Renal cortex interstitium (tissue), 11 donors: ENCODE measurements at regions not wholly inside any gene's neighbourhood (a gene's known extent, or its start where the extent isn't known, plus 50 kb on each side); places are given as distances from the start of the nearest gene placed in this dataset.
"Not testable (repeated sequence)": the region's sequence is repeated elsewhere in the genome, so short reads cannot be mapped to it uniquely, and the experiment has no call there.

Experiments
- DNase-seq, 11 donors: peaks; one replicate each; pipeline ENCODE4 v3.0.0-alpha.2; 2013; ENCODE audit warnings: low read depth in 9 of 11, low spot score in 4 of 11; ENCODE audit errors: extremely low read depth in 1 of 11

GRCh38 chr22:33221568-33221967 lies 163.4 kb upstream of the SYN3 start:
- DNase-seq: no peak

DNA sequence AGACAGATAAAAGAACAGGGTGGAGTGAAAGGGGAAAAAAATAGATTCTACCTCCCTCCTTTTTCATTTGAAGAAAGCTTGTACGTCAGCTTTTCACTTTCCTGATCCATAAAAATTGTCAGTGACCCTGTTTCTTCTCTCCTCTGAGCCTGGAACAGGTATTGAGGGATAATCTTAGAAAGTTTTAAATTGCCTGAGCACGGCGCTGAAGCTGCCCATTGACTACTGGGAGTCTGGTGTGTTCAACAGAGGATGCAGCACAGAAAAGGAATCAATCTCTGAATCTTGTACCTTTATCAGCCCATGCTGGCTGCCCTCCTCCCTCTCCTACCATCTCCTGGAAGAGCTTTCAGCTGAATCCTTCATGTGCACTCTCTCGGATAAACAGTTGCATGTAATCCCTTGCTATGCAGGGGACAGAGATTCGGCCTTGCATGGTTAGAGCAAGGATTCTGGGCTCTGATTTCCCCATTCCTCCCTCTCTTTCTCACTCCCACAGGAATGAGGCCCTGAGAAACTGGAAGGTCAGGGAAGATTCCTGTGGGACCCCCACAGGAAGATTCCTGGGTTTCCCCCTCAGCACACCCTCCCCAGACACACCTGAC lies 162.4 kb upstream of the SYN3 start:
- DNase-seq: peak in 1 of 11 donors; percentile 24

DNA sequence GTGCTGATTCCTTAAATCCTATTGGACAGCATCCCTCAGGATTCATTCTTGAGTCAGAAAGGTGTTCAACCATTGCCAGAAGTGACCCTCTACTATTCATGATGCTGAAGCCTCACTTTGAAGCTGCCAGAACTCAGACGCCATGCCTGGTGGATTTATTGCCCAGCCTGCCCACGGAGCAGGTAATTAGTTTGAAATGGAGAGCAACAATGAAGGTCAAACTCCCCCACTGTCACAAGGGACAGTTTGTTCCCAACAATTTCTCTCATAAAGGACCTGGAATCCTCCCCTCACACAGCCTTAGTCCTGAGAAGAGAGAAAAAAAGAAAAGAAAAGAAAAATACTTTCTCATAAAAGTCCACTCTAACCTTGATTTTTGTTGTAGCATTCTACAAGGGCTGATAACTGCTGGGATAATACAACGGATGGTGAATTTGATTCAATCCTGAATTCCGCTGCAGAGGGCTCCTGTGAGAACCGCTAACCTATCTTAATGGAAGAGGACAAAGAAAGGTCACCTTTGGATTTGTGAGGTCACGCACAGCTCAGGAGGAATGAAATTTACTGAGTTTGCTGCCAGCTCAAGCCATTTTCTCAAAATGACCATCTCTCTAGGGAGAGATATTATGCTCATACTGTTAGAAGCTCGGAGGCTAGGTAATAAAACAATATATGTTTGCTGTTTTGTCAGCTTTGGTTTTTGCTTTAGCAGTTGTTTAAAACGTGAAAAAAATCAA lies 161.6 kb upstream of the SYN3 start:
- peak in 1 of 11 donors; percentile 54 for DNase-seq

GRCh38 chr22:33213383-33214075 lies 155.3 kb upstream of the SYN3 start:
- DNase-seq: no peak

DNA sequence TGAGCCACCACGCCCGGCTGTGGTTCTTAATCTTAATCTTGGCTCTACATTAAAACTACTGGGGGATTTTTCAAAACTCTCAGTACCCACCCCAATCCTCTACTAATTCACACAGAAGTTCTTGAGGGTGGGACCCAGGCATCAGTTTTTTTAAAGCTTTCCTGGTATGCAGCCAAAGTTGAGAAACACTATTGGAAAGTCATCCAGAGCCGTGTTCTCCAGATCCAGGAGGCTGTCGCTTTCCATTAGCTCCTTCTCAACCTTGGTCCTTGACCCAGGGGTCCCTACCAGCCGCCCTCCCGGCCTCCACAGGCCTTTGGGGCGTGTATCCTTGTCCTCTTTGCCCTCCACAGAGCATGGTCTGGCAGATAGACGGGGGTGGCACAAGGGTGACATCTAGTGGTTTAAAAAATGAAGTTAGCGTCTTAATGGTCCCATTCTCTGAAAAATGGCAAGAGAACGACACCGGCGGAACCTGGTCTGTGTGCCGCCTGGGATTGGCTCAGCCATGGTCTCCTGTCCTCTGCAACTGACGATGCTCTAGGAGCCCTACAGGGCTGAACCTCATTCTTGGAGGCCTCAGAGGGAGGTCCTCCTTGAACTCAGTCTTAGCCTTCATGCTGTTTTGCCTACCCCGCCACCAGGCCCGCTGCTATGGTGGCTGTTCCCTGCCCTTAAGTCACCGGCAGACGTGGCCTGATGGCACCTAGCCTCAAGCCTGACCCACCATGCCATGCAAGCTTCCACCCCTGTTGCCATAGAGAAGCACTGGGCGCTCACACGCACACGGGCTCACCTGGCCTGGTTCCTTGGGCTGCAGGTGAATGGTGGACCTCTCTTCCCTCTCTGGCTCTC lies 152.0 kb upstream of the SYN3 start:
- DNase-seq: no peak

GRCh38 chr22:33204408-33204807 lies 146.2 kb upstream of the SYN3 start:
- DNase-seq: no peak

DNA sequence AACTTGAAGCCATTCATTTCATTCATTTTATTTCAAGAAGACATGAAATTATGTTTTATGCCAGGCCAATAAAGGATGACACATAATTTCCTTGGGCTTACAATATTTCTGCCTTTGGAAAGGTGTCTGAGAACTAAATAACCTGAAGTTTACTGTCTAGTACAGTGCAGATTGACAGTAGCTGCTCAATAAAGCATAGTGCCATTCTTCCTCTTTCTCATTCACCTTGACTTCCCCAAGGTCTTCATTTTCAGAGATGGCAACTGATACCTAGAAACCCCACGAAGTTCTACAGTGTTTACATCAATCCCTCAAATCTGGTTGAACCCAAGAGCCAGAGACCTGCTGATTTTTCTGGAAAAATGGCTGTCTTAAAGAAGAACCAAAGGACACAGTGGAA lies 144.3 kb upstream of the SYN3 start:
- no peak for DNase-seq

- no peak for DNase-seq
These were observed 136.4 kb upstream of the SYN3 start for GRCh38 chr22:33194529-33195077.

- no peak for DNase-seq
These were observed 134.0 kb upstream of the SYN3 start for GRCh38 chr22:33192156-33192555.

DNA sequence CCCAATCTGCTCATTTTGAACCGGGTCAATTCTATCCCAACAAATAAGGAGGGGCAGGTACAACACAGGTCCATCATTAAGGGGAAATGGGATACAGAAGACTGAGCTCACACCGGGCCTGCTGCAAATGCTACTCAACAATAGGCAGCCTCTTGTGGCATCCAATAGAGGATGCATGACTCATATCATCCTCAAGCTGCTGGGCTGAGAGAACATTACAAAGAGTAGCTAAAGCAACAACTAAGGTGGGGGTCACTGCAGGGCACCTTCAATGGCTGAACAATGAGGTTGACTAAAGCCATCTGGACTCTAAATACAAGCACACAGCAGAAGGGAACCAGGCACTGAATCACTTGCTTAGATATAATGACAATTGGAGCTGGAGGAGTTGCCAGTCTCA lies 130.1 kb upstream of the SYN3 start:
- DNase-seq: no peak

- DNase-seq: no peak
These were observed 128.6 kb upstream of the SYN3 start for GRCh38 chr22:33186816-33187215.

GRCh38 chr22:33180356-33180755 lies 122.2 kb upstream of the SYN3 start:
- no peak for DNase-seq

DNA sequence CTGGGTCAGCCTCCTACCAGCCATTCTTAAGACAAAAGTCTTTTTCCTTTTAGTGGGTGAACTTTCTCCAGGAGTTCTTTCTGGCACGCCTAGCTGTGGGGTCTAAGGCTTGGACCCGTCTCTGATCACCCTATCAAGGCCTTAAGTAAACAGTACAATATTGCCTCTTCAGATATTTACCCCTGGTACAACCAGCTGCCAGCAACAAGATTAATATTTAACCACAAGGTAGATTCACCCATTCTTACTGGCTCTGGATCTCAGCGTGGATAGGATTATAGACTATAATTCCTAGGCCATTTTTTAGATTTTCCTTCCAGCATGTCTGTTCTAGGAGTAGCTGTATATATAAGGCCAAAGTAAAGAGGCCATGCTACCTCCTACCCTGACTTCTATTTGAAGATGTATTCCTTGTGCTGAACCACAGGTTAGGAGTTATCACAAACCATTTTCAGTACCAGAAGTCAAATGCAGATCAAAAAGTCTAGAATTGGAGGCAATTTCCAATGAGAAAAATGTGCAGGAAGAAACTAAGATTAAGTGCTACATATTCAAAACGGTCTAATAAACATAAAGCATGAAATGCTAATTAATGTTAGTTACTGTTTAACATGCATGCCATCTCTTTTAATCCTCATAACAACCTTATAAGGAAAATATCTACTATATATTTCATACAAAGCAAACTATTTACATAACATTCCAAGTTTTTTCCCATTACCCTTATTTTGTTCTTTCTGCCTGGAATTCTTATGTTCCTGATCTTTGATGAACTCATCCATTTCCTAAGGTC lies 110.0 kb upstream of the SYN3 start:
- DNase-seq: no peak

DNA sequence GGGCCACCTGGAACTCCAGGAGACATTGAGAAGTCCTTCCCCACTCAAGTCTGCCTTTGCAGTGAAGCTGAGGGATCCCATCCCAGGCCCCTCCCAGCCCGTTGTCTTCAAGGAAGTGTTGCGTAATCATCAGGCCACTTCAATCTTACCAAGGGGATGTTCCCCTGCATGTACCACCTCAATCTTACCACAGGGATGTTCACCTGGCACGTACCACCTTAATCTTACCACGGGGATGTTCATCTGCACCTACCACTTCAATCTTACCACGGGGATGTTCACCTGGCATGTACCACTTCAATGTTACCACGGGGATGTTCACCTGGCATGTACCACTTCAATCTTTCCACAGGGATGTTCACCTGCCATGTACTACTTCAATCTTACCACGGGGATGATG lies 108.0 kb upstream of the SYN3 start:
- DNase-seq: no peak

DNA sequence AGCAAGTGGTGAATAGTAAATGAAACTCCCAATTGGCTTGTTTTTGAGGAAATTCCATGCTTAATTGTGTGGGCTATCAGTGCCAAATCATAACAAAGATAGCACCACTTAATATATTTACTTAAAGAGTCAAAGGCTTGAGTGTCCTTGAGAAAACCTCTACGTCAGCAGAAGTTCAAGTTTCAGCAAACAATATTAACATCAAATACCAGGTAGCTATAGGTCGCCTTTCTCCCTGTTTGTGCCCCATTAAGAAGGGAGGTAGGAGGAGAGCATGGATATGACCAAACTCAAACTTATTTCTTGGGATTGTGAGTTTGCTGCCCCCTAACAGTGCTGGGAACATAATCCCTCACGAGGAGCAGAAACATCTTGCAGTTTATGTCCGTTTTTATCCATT lies 105.6 kb upstream of the SYN3 start:
- peak in 2 of 11 donors; percentile 6 to 16 for DNase-seq

GRCh38 chr22:33162196-33162595 lies 104.0 kb upstream of the SYN3 start:
- DNase-seq: no peak

DNA sequence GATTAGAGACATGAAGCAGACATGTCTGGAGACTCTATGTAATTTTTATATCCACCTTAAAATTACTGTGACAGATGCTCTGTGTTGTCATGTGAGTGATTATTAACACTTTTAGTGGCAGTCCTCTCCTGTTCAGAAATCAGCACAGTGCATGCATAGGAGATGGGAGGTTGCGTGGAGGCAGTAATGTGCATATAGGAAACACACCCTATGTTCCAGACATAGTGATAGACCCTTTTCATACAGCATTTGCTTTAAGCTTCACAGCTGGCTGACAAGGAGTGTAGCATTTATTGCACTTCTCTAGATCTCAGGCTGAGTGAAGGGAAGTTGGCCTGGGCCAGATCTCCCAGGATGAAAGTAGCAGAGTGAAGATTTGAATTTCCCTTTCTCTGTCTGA lies 102.3 kb upstream of the SYN3 start:
- no peak for DNase-seq

- not testable (repeated sequence) for DNase-seq
These were observed 96.8 kb upstream of the SYN3 start for GRCh38 chr22:33154967-33155366.

DNA sequence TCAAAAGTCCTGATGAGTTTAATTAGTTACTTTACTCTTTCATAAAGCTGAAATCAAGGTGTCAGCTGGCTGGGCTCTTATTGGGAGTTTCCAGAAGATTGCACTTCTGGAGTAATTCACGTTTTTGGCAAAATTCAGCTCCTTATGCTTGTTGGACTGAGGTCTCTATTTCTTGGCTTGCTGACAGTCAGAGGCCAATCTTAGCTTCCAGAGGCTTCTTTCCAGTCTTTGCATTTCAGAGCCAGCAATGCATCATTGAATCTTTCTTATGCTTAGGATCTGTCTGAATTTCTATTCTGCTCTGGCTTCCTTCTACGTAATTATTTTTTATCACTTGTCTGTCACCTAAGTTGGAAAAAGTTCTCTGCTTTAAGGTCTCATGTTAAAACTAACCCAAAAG lies 91.4 kb upstream of the SYN3 start:
- no peak for DNase-seq
